Smooth muscle cell (in vitro differentiated cells): ENCODE measurements at regions not wholly inside any gene's neighbourhood (a gene's known extent, or its start where the extent isn't known, plus 50 kb on each side); places are given as distances from the start of the nearest gene placed in this dataset.

Experiments used
- DNase-seq: peaks from one replicate; lab custom pipeline; 2025; ENCODE audit not compliant: unreplicated experiment; lab: John Stamatoyannopoulos, UW
- H2AFZ ChIP-seq: fragments of 200-600 bp; sonication (generic); 2 replicates; pipeline ENCODE4 v1.6.0; 2016; ENCODE audit warnings: antibody characterized with exemption, low read depth, mild to moderate bottlenecking
- H3F3A ChIP-seq: fragments of 200-600 bp; sonication (generic); 2 replicates; pipeline ENCODE4 v1.6.0; 2017; ENCODE audit warnings: antibody characterized with exemption, low read depth
- H3K27ac ChIP-seq: fragments of 200-600 bp; sonication (generic); 2 replicates; pipeline ENCODE4 v1.5.1; 2016; ENCODE audit warnings: low read depth, mild to moderate bottlenecking
- H3K27me3 ChIP-seq: fragments of 200-600 bp; sonication (generic); 2 replicates; pipeline ENCODE4 v1.6.1; 2016; ENCODE audit warnings: low read depth, mild to moderate bottlenecking
- H3K36me3 ChIP-seq: fragments of 200-600 bp; sonication (generic); 2 replicates; pipeline ENCODE4 v1.5.1; 2016; ENCODE audit warnings: low read depth
- H3K4me1 ChIP-seq: fragments of 200-600 bp; sonication (generic); 2 replicates; pipeline ENCODE4 v1.5.1; 2016; ENCODE audit warnings: low read depth
- H3K4me2 ChIP-seq: fragments of 200-600 bp; sonication (generic); 2 replicates; pipeline ENCODE4 v1.6.0; 2016; ENCODE audit warnings: mild to moderate bottlenecking
- H3K4me3 ChIP-seq: fragments of 200-600 bp; sonication (generic); 2 replicates; pipeline ENCODE4 v1.5.1; 2016; ENCODE audit warnings: mild to moderate bottlenecking
- H3K79me2 ChIP-seq: fragments of 200-600 bp; sonication (generic); 2 replicates; pipeline ENCODE4 v1.6.0; 2016; ENCODE audit warnings: low read depth, mild to moderate bottlenecking
- H3K9ac ChIP-seq: fragments of 200-600 bp; sonication (generic); 2 replicates; pipeline ENCODE4 v1.6.0; 2016; ENCODE audit warnings: low read depth
- H3K9me3 ChIP-seq: fragments of 200-600 bp; sonication (generic); replicated peaks from 2 replicates; pipeline ENCODE4 v1.5.1; 2016; ENCODE audit warnings: low read depth
- H4K20me1 ChIP-seq: fragments of 200-600 bp; sonication (generic); 2 replicates; pipeline ENCODE4 v1.6.0; 2016; ENCODE audit warnings: low read depth
- WGBS: methylation state at CpG from one replicate; pipeline ENCODE4 v1.1.7; 2016; ENCODE audit warnings: low lambda C conversion rate; 5-methylcytosine and 5-hydroxymethylcytosine counted together
- TF ChIP-seq, protein P1 (sequence below): fragments of 200-600 bp; sonication (generic); IDR thresholded peaks from 2 replicates; pipeline ENCODE4 v1.5.1; 2017; ENCODE audit warnings: borderline replicate concordance, mild to moderate bottlenecking, antibody characterized with exemption; ENCODE audit not compliant: insufficient read depth, poor library complexity, severe bottlenecking

DNA sequence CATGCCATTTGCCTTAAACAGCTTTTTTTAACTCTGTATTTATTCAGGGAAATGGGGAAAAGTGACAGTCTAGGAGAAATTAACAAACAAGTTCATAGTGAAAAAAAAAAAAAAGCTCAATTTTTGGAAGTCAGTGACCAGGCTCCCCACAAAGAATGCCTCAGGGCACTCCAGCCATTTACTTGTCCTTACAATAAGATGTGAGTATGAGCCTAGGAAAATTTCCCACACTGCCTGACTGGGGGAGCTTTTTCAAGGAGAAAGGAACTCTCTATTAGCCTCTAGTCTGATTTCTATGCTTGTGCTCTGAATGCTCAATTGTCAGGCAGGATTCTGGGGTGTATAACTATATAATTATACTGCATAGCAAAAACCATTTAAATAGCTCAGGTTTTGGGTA is 74.9 kb upstream of the NRBF2 start:
- Histone ChIP-seq H3K36me3 (no peaks in the 10 kb centered on the region), H3K9me3 (no peaks in the 10 kb centered on the region), H3K79me2 (no peaks in the 10 kb centered on the region), H3K4me3 (no peak overlapping the region), H2AFZ (no peak overlapping the region), H3K27ac (no peak overlapping the region), H3K27me3 (no peaks in the 10 kb centered on the region), H3K4me1 (no peaks in the 10 kb centered on the region), H4K20me1 (no peaks in the 10 kb centered on the region), H3K4me2 (no peak overlapping the region), H3K9ac (no peak overlapping the region), H3F3A (no peaks in the 10 kb centered on the region)
- no peak for DNase-seq
- TF ChIP-seq, protein P1, sequence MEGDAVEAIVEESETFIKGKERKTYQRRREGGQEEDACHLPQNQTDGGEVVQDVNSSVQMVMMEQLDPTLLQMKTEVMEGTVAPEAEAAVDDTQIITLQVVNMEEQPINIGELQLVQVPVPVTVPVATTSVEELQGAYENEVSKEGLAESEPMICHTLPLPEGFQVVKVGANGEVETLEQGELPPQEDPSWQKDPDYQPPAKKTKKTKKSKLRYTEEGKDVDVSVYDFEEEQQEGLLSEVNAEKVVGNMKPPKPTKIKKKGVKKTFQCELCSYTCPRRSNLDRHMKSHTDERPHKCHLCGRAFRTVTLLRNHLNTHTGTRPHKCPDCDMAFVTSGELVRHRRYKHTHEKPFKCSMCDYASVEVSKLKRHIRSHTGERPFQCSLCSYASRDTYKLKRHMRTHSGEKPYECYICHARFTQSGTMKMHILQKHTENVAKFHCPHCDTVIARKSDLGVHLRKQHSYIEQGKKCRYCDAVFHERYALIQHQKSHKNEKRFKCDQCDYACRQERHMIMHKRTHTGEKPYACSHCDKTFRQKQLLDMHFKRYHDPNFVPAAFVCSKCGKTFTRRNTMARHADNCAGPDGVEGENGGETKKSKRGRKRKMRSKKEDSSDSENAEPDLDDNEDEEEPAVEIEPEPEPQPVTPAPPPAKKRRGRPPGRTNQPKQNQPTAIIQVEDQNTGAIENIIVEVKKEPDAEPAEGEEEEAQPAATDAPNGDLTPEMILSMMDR = no peak

DNA sequence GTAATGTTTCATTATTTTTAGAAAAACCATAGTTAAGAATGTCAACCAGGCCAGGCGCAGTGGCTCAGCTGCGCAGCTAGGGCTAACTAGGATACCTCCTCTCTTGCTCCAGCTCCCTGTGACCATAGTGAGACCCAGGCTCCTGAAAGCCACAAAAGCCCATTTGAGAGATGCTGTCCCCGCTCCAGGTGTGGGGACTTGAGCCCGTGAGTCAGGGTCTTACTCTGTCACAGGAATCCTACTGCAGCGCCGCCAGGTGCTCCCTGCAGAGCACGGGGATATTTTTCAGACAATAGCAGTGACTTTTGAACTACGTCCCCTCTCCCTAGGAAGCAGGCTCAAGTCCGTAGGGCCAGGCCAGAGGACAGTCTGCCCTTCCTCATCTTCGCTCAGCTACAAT is 75.6 kb upstream of the NRBF2 start:
- no peak overlapping the region for H3K27ac ChIP-seq

DNA sequence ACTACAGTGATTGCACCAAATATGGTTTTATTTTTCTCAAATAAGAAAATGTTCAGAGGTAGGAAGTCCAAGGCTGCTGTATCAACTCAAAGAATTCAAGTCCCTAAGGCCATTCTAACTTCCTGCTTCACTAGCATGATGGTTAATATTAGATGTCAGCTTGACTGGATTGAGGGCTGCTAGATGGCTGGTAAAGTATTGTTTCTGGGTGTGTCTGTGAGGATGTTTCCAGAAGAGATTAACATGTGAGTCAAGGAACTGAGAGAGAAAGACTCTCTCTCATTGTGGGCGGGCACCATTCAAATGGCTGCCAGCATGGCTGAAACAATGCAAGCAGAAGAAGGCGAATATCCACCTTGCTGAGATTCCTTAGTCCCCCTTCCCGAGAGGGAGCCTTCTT is 77.4 kb upstream of the NRBF2 start:
- TF ChIP-seq, protein P1 = no peak
- H3K27ac ChIP-seq = no peak overlapping the region
- 94% methylated on average over 3 of the region's 3 CpGs for WGBS

More for the DNA sequence above, 75.6 kb upstream of the NRBF2 start:
- Histone ChIP-seq H3K4me3 (no peak overlapping the region), H3K9ac (no peak overlapping the region), H3K36me3 (no peaks in the 10 kb centered on the region), H4K20me1 (no peaks in the 10 kb centered on the region), H3F3A (no peaks in the 10 kb centered on the region), H3K79me2 (no peaks in the 10 kb centered on the region), H3K4me2 (no peak overlapping the region), H2AFZ (no peak overlapping the region), H3K4me1 (no peaks in the 10 kb centered on the region), H3K9me3 (no peaks in the 10 kb centered on the region), H3K27me3 (no peaks in the 10 kb centered on the region)
- WGBS = 88% methylated on average over 10 of the region's 10 CpGs
- DNase-seq = no peak
- TF ChIP-seq, protein P1 = no peak

DNA sequence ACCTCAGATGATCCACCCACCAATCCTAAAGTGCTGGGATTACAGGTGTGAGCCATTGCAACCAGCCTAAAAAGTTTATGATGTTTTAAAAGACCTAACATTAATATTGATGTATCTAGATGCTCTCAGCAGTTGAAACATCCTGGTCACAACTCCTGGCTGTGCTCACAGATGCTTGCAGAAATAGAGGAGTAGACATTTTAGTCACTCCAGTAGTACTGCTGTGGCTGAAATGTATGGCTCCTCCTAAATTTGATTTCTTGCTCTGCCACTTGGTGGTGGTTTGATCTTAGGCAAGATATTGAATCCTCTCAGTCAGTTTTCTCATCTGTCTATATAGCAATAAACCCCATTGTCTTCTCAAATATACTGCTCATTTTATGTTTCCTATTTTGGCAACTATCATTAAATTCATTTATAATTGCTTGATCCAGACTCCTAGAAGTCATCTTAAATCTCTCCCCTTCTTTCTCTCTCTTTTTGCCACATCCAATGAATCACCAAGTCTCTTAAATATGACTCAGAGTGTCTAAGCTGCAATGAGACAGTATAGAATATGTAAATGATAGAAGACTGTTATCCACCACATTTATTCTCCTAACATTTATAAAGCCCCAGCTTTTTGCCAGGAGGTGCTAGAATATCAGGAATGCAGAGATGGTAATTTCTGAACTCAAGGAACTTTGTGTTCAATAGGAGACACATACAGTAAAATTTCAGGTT is 78.1 kb upstream of the NRBF2 start:
- Histone ChIP-seq H2AFZ (no peak overlapping the region), H3K9me3 (no peaks in the 10 kb centered on the region), H3K36me3 (no peaks in the 10 kb centered on the region), H3F3A (no peaks in the 10 kb centered on the region), H3K27ac (no peak overlapping the region), H3K27me3 (no peaks in the 10 kb centered on the region), H3K4me3 (no peak overlapping the region), H3K79me2 (no peaks in the 10 kb centered on the region), H3K4me2 (no peak overlapping the region), H3K9ac (no peak overlapping the region), H3K4me1 (no peaks in the 10 kb centered on the region), H4K20me1 (no peaks in the 10 kb centered on the region)
- DNase-seq = no peak
- TF ChIP-seq, protein P1 = no peak

More for the DNA sequence above, 77.4 kb upstream of the NRBF2 start:
- no peaks in the 10 kb centered on the region for H3F3A ChIP-seq
- H3K36me3 ChIP-seq = no peaks in the 10 kb centered on the region
- no peaks in the 10 kb centered on the region for H3K9me3 ChIP-seq
- H3K4me2 ChIP-seq = no peak overlapping the region
- H3K4me1 ChIP-seq = no peaks in the 10 kb centered on the region
- no peak overlapping the region for H2AFZ ChIP-seq
- H3K4me3 ChIP-seq = no peak overlapping the region
- no peaks in the 10 kb centered on the region for H4K20me1 ChIP-seq
- no peaks in the 10 kb centered on the region for H3K79me2 ChIP-seq
- no peaks in the 10 kb centered on the region for H3K27me3 ChIP-seq
- H3K9ac ChIP-seq = no peak overlapping the region
- DNase-seq = no peak
